Esophagus squamous epithelium (tissue), 4 donors: ENCODE measurements at regions not wholly inside any gene's neighbourhood (a gene's known extent, or its start where the extent isn't known, plus 50 kb on each side); places are given as distances from the start of the nearest gene placed in this dataset.

Experiments
- CTCF ChIP-seq, 6 experiments: fragments of 450-650 bp in 4 of 6; fragments of 200-600 bp in 2 of 6; sonication (generic) in 2 of 6; IDR thresholded peaks; one replicate each; pipeline ENCODE4 v1.5.1; 2016 to 2019; ENCODE audit warnings: antibody characterized with exemption in 6 of 6, mild to moderate bottlenecking in 4 of 6, moderate library complexity in 4 of 6
- POLR2A ChIP-seq, 4 donors: fragments of 450-650 bp; IDR thresholded peaks; one replicate each; pipeline ENCODE4 v1.6.1; 2017; ENCODE audit warnings: antibody characterized with exemption in 4 of 4, mild to moderate bottlenecking in 4 of 4, moderate library complexity in 3 of 4

DNA sequence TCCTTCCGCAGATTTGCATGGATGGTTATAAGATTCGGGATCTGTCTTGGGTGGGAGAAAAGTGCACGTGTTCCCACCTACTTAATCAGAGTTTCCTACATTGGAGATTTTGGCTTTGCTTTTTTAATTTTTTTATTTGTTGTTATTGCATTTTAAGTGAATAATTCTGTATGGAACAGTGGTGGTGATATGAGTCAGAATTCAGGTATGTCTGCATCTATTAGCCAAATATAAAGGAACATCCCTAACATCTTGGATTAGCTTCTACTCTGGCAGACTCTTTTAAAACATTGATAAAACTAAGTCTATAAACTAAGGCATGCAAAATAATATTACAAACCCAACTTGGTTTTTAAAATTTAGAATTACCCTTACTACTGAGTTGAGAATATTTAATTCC lies 659.8 kb upstream of the EPHA5 start:
- no peak for TF ChIP-seq POLR2A (IDR thresholded peaks at IDR 0.05)
- no peak for TF ChIP-seq CTCF (IDR thresholded peaks at IDR 0.05)
